ENCODE measurements at regions not wholly inside any gene's neighbourhood (a gene's known extent, or its start where the extent isn't known, plus 50 kb on each side); places are given as distances from the start of the nearest gene placed in this dataset.
"Not testable (repeated sequence)": the region's sequence is repeated elsewhere in the genome, so short reads cannot be mapped to it uniquely, and the experiment has no call there.

- 25% methylated on average over 4 of the region's 4 CpGs for WGBS (ENCODE audit: insufficient coverage, insufficient replicate concordance, low lambda C conversion rate, missing lambda C conversion rate)
- no TSS peak for BruUV-seq (replicated peaks)
These were observed 373.7 kb upstream of the NECTIN3 start for GRCh38 chr3:110697961-110698360.

DNA sequence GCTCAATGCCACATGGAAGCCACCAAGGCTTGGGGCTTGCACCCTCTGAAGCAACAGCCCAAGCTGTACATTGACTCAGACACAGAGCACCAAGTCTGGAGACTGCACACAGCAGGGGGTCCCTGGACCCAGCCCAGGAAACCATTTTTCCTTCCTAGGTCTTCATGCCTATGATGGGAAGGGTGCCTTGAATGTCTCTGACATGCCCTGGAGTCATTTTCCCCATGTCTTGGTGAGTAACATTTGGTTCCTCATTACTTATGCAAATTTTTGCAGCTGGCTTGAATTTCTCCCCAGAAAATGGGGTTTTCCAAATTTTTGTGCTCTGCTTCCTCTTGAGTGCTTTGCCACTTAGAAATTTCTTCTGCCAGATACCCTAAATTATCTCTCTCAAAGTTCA lies 367.3 kb upstream of the NECTIN3 start:
- RAD21 ChIA-PET (ENCODE audit: unreplicated experiment); H2AFZ ChIP-seq (ENCODE audit: control insufficient read depth, low read depth, low read length); H3K27me3 ChIP-seq (replicated peaks in 1 of 2; ENCODE audit: control insufficient read depth in 2 of 2, insufficient read depth in 2 of 2, low read length in 1 of 2); H3K4me2 ChIP-seq (ENCODE audit: control insufficient read depth, insufficient read depth); ATAC-seq; H3K9me3 ChIP-seq (replicated peaks; ENCODE audit: control insufficient read depth, insufficient read depth, low read length); BruUV-seq (replicated peaks); SMC1A ChIA-PET (ENCODE audit: uncharacterized antibody, unreplicated experiment); intact Hi-C loops (cut with micrococcal nuclease; ENCODE audit: unreplicated experiment); DNase-seq (ENCODE audit: low read depth, low spot score); H3K79me2 ChIP-seq (ENCODE audit: control insufficient read depth, insufficient read depth, low read length); POLR2A ChIA-PET; FAIRE-seq; H3K27ac ChIP-seq (ENCODE audit: control insufficient read depth, insufficient read depth); CTCF ChIA-PET; H3K36me3 ChIP-seq (ENCODE audit: control insufficient read depth in 2 of 2, insufficient read depth in 2 of 2, low read length in 1 of 2); H3K4me1 ChIP-seq (ENCODE audit: control insufficient read depth, insufficient read depth, low read length); H4K20me1 ChIP-seq (ENCODE audit: control insufficient read depth, insufficient read depth); in situ Hi-C loops (cut with MboI); H3K4me3 ChIP-seq; H3K9ac ChIP-seq (ENCODE audit: control insufficient read depth, insufficient read depth, low read length): not testable (repeated sequence)

More at GRCh38 chr3:110697961-110698360, 373.7 kb upstream of the NECTIN3 start:
- Histone ChIP-seq H3K27me3 (replicated peaks in 1 of 2; ENCODE audit: control insufficient read depth in 2 of 2, insufficient read depth in 2 of 2, low read length in 1 of 2) (no peaks in the 10 kb centered on the region), H3K27ac (ENCODE audit: control insufficient read depth, insufficient read depth) (no peak overlapping the region), H3K36me3 (ENCODE audit: control insufficient read depth in 2 of 2, insufficient read depth in 2 of 2, low read length in 1 of 2) (no peaks in the 10 kb centered on the region), H3K79me2 (ENCODE audit: control insufficient read depth, insufficient read depth, low read length) (no peaks in the 10 kb centered on the region), H3K4me1 (ENCODE audit: control insufficient read depth, insufficient read depth, low read length) (no peaks in the 10 kb centered on the region), H3K4me3 (no peak overlapping the region), H2AFZ (ENCODE audit: control insufficient read depth, low read depth, low read length) (no peak overlapping the region), H3K4me2 (ENCODE audit: control insufficient read depth, insufficient read depth) (no peak overlapping the region), H3K9me3 (replicated peaks; ENCODE audit: control insufficient read depth, insufficient read depth, low read length) (no peaks in the 10 kb centered on the region), H4K20me1 (ENCODE audit: control insufficient read depth, insufficient read depth) (no peaks in the 10 kb centered on the region), H3K9ac (ENCODE audit: control insufficient read depth, insufficient read depth, low read length) (no peak overlapping the region)
- RAD21 ChIA-PET (ENCODE audit: unreplicated experiment): no interaction called here
- in situ Hi-C loops (cut with MboI): no loop called here
- DNase-seq (ENCODE audit: low read depth, low spot score) (no peak), FAIRE-seq (no peak), ATAC-seq (no peak)
- SMC1A ChIA-PET (ENCODE audit: uncharacterized antibody, unreplicated experiment): no interaction called here
- CTCF ChIA-PET: no interaction called here
- intact Hi-C loops (cut with micrococcal nuclease; ENCODE audit: unreplicated experiment): no loop called here
- POLR2A ChIA-PET: no interaction called here
- TF ChIP-seq ESRRA (IDR thresholded peaks at IDR 0.05; ENCODE audit: low read length) (no peak), HDAC2 (IDR thresholded peaks at IDR 0.05) (no peak), ETV6 (conservative IDR thresholded peaks at IDR 0.05 in 1 of 2, IDR thresholded peaks at IDR 0.05 in 1 of 2; ENCODE audit: borderline replicate concordance in 1 of 2, low read depth in 1 of 2) (no peak), CHD1 (IDR thresholded peaks at IDR 0.05; ENCODE audit: low read depth, low read length) (no peak), NR2F1 (conservative IDR thresholded peaks at IDR 0.05) (no peak), HDAC6 (IDR thresholded peaks at IDR 0.05; ENCODE audit: unreplicated experiment) (no peak), NFIC (IDR thresholded peaks at IDR 0.05; ENCODE audit: low read depth, low read length) (no peak), RAD51 (IDR thresholded peaks at IDR 0.05) (no peak), SPI1 (IDR thresholded peaks at IDR 0.05; ENCODE audit: borderline replicate concordance, insufficient read depth, low read depth, low read length) (no peak), EP300 (IDR thresholded peaks at IDR 0.05; ENCODE audit: borderline replicate concordance in 1 of 2, control insufficient read depth in 1 of 2, low read depth in 2 of 2, low read length in 2 of 2) (no peak), SUZ12 (IDR thresholded peaks at IDR 0.05; ENCODE audit: unreplicated experiment) (no peak), ZBTB11 (CRISPR knock-in tag; IDR thresholded peaks at IDR 0.05) (no peak)

Measured in GM12878 (cell line).